SK-N-MC (cell line): ENCODE measurements at regions not wholly inside any gene's neighbourhood (a gene's known extent, or its start where the extent isn't known, plus 50 kb on each side); places are given as distances from the start of the nearest gene placed in this dataset.

ENCODE experiments used
- DNase-seq: peaks from one replicate; pipeline ENCODE4 v3.0.0-alpha.2; 2011; ENCODE audit warnings: low read depth, low spot score
- H3K27ac ChIP-seq: fragments of 200-600 bp; sonication (generic); 2 replicates; pipeline ENCODE4 v1.5.1; 2016; ENCODE audit warnings: mixed run types
- H3K36me3 ChIP-seq: fragments of 200-600 bp; sonication (generic); 2 replicates; pipeline ENCODE4 v1.6.1; 2017; ENCODE audit warnings: antibody characterized with exemption, low read length, mixed read lengths; ENCODE audit not compliant: insufficient read depth
- H3K4me3 ChIP-seq: fragments of 200-600 bp; sonication (generic); 2 replicates; pipeline ENCODE4 v1.5.1; 2016
- H3K9ac ChIP-seq: fragments of 200-600 bp; sonication (generic); 2 replicates; pipeline ENCODE4 v1.8.0; 2017; ENCODE audit warnings: mixed run types, mixed read lengths; ENCODE audit not compliant: insufficient read length
- H3K9me3 ChIP-seq: fragments of 200-600 bp; sonication (generic); 2 replicates; pipeline ENCODE4 v1.6.1; 2017; ENCODE audit warnings: low read depth, mild to moderate bottlenecking, antibody characterized with exemption, low read length, moderate library complexity, mixed read lengths
- EZH2 ChIP-seq: fragments of 200-600 bp; sonication (generic); IDR thresholded peaks from one replicate; pipeline ENCODE4 v1.6.1; 2017; ENCODE audit warnings: antibody characterized with exemption
- FOXP2 ChIP-seq: optimal IDR thresholded peaks from 2 replicates; pipeline ENCODE3; 2011; ENCODE audit warnings: mild to moderate bottlenecking, moderate library complexity; ENCODE audit not compliant: insufficient read depth; ENCODE audit errors: extremely low read length, control extremely low read depth
- POLR2AphosphoS5 ChIP-seq: IDR thresholded peaks from 2 replicates; pipeline ENCODE4 v1.6.1; 2012; ENCODE audit warnings: mild to moderate bottlenecking, low read depth, low read length, borderline replicate concordance

GRCh38 chr20:57950764-57951485 is 241.1 kb upstream of the PMEPA1 start:
- Histone ChIP-seq H3K4me3 (no peak overlapping the region), H3K27ac (no peak overlapping the region), H3K36me3 (no peaks in the 10 kb centered on the region), H3K9me3 (no peaks in the 10 kb centered on the region), H3K9ac (no peak overlapping the region)
- DNase-seq: no peak
- TF ChIP-seq EZH2 (no peak), POLR2AphosphoS5 (no peak), FOXP2 (no peak)

- H3K9me3 ChIP-seq: no peaks in the 10 kb centered on the region
- no peak for DNase-seq
- H3K36me3 ChIP-seq: no peaks in the 10 kb centered on the region
- no peak overlapping the region for H3K9ac ChIP-seq
- no peak overlapping the region for H3K27ac ChIP-seq
- H3K4me3 ChIP-seq: no peak overlapping the region
- TF ChIP-seq EZH2 (no peak), FOXP2 (no peak), POLR2AphosphoS5 (no peak)
Measured at GRCh38 chr20:57948180-57948955, 238.6 kb upstream of the PMEPA1 start.

GRCh38 chr20:57947421-57948179 is 237.8 kb upstream of the PMEPA1 start:
- Histone ChIP-seq H3K27ac (no peak overlapping the region), H3K9ac (no peak overlapping the region), H3K4me3 (no peak overlapping the region), H3K36me3 (no peaks in the 10 kb centered on the region), H3K9me3 (no peaks in the 10 kb centered on the region)
- no peak for DNase-seq
- TF ChIP-seq POLR2AphosphoS5 (no peak), EZH2 (no peak)

- no peaks in the 10 kb centered on the region for H3K9me3 ChIP-seq
Measured at GRCh38 chr20:57946559-57947315, 236.9 kb upstream of the PMEPA1 start.

GRCh38 chr20:57944988-57945387 is 235.2 kb upstream of the PMEPA1 start:
- Histone ChIP-seq H3K4me3 (no peak overlapping the region), H3K9ac (no peak overlapping the region), H3K36me3 (no peaks in the 10 kb centered on the region), H3K9me3 (no peaks in the 10 kb centered on the region), H3K27ac (no peak overlapping the region)
- TF ChIP-seq EZH2 (no peak), FOXP2 (no peak), POLR2AphosphoS5 (no peak)
- no peak for DNase-seq

More at GRCh38 chr20:57946559-57947315, 236.9 kb upstream of the PMEPA1 start:
- Histone ChIP-seq H3K9ac (no peak overlapping the region), H3K36me3 (no peaks in the 10 kb centered on the region), H3K27ac (no peak overlapping the region), H3K4me3 (no peak overlapping the region)
- TF ChIP-seq EZH2: no peak
- no peak for TF ChIP-seq FOXP2
- no peak for TF ChIP-seq POLR2AphosphoS5
- no peak for DNase-seq

- Histone ChIP-seq H3K9ac (no peak overlapping the region), H3K36me3 (no peaks in the 10 kb centered on the region), H3K27ac (no peak overlapping the region), H3K9me3 (no peaks in the 10 kb centered on the region), H3K4me3 (no peak overlapping the region)
- DNase-seq: no peak
- TF ChIP-seq FOXP2 (no peak), EZH2 (no peak), POLR2AphosphoS5 (no peak)
Measured at GRCh38 chr20:57943950-57944349, 234.1 kb upstream of the PMEPA1 start.

- H3K9me3 ChIP-seq: no peaks in the 10 kb centered on the region
- TF ChIP-seq EZH2: no peak
- no peak for TF ChIP-seq POLR2AphosphoS5
- TF ChIP-seq FOXP2: no peak
- H3K4me3 ChIP-seq: no peak overlapping the region
- no peak overlapping the region for H3K27ac ChIP-seq
- no peaks in the 10 kb centered on the region for H3K36me3 ChIP-seq
- no peak for DNase-seq
- no peak overlapping the region for H3K9ac ChIP-seq
Measured at GRCh38 chr20:57943291-57943690, 233.5 kb upstream of the PMEPA1 start.
